Right renal pelvis (tissue), 4 donors: ENCODE measurements at regions not wholly inside any gene's neighbourhood (a gene's known extent, or its start where the extent isn't known, plus 50 kb on each side); places are given as distances from the start of the nearest gene placed in this dataset.

ENCODE experiments used
- DNase-seq, 4 donors: peaks; one replicate each; pipeline ENCODE4 v3.0.0-alpha.2; 2013; ENCODE audit warnings: low read depth in 4 of 4, low spot score in 3 of 4, missing footprints in 1 of 4

GRCh38 chr2:120618830-120619229 is 116.8 kb upstream of the GLI2 start:
- DNase-seq = no peak

GRCh38 chr2:120619579-120619978 is 116.1 kb upstream of the GLI2 start:
- DNase-seq = no peak

GRCh38 chr2:120620025-120620793 is 115.5 kb upstream of the GLI2 start:
- DNase-seq = no peak

GRCh38 chr2:120622159-120622869 is 113.4 kb upstream of the GLI2 start:
- DNase-seq = no peak

GRCh38 chr2:120622886-120623753 is 112.5 kb upstream of the GLI2 start:
- no peak for DNase-seq

- no peak for DNase-seq
Measured at GRCh38 chr2:120624061-120624737, 111.5 kb upstream of the GLI2 start.

GRCh38 chr2:120624738-120625446 is 110.8 kb upstream of the GLI2 start:
- DNase-seq = no peak

GRCh38 chr2:120625865-120626560 is 109.7 kb upstream of the GLI2 start:
- DNase-seq = no peak

GRCh38 chr2:120626566-120626965 is 109.1 kb upstream of the GLI2 start:
- DNase-seq = no peak

- no peak for DNase-seq
Measured at GRCh38 chr2:120628248-120628647, 107.4 kb upstream of the GLI2 start.

- no peak for DNase-seq
Measured at GRCh38 chr2:120629241-120629895, 106.3 kb upstream of the GLI2 start.

GRCh38 chr2:120630031-120630701 is 105.5 kb upstream of the GLI2 start:
- no peak for DNase-seq

- DNase-seq = no peak
Measured at GRCh38 chr2:120631236-120631635, 104.4 kb upstream of the GLI2 start.

- DNase-seq = no peak
Measured at GRCh38 chr2:120631724-120632123, 103.9 kb upstream of the GLI2 start.

GRCh38 chr2:120632796-120633646 is 102.6 kb upstream of the GLI2 start:
- no peak for DNase-seq

- DNase-seq = no peak
Measured at GRCh38 chr2:120634533-120634932, 101.1 kb upstream of the GLI2 start.

GRCh38 chr2:120635146-120635545 is 100.5 kb upstream of the GLI2 start:
- no peak for DNase-seq
